HL-60 (cell line): ENCODE measurements at regions not wholly inside any gene's neighbourhood (a gene's known extent, or its start where the extent isn't known, plus 50 kb on each side); places are given as distances from the start of the nearest gene placed in this dataset.

ENCODE experiments used
- CTCF ChIP-seq: IDR thresholded peaks from one replicate; pipeline ENCODE4 v1.5.1; 2011; ENCODE audit warnings: low read length, control low read depth, inconsistent platforms; ENCODE audit not compliant: insufficient read depth
- POLR2AphosphoS5 ChIP-seq: IDR thresholded peaks from 2 replicates; pipeline ENCODE4 v1.6.1; 2012; ENCODE audit warnings: low read depth
- SPI1 ChIP-seq: IDR thresholded peaks from 2 replicates; pipeline ENCODE4 v1.6.1; 2012; ENCODE audit warnings: low read depth, mild to moderate bottlenecking, borderline replicate concordance
- TF ChIP-seq, protein P1 (sequence below): IDR thresholded peaks from 2 replicates; pipeline ENCODE4 v1.6.1; 2012; ENCODE audit warnings: low read depth; ENCODE audit not compliant: insufficient replicate concordance

DNA sequence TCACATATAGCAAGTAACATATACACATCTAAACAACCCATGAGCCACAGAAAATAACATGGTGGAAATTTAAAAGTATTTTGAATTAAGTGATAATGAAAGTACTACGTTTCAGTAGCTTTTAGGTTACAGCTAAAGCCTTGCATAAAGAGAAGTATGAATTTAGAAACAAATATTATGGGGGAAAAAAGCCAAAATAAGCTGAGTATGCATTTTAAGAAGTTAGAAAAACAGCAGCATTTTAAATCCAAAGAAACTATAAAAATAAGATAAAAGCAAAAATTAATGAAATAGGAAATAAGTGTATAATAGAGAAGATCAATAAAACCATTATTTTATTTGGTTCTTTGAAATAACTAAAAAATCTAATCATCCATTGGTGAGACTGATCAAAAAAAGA, 89.8 kb upstream of the ARHGEF7 start:
- TF ChIP-seq CTCF (no peak), SPI1 (no peak), POLR2AphosphoS5 (no peak)
- TF ChIP-seq, protein P1, sequence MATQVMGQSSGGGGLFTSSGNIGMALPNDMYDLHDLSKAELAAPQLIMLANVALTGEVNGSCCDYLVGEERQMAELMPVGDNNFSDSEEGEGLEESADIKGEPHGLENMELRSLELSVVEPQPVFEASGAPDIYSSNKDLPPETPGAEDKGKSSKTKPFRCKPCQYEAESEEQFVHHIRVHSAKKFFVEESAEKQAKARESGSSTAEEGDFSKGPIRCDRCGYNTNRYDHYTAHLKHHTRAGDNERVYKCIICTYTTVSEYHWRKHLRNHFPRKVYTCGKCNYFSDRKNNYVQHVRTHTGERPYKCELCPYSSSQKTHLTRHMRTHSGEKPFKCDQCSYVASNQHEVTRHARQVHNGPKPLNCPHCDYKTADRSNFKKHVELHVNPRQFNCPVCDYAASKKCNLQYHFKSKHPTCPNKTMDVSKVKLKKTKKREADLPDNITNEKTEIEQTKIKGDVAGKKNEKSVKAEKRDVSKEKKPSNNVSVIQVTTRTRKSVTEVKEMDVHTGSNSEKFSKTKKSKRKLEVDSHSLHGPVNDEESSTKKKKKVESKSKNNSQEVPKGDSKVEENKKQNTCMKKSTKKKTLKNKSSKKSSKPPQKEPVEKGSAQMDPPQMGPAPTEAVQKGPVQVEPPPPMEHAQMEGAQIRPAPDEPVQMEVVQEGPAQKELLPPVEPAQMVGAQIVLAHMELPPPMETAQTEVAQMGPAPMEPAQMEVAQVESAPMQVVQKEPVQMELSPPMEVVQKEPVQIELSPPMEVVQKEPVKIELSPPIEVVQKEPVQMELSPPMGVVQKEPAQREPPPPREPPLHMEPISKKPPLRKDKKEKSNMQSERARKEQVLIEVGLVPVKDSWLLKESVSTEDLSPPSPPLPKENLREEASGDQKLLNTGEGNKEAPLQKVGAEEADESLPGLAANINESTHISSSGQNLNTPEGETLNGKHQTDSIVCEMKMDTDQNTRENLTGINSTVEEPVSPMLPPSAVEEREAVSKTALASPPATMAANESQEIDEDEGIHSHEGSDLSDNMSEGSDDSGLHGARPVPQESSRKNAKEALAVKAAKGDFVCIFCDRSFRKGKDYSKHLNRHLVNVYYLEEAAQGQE, result no peak
